ENCODE measurements at regions not wholly inside any gene's neighbourhood (a gene's known extent, or its start where the extent isn't known, plus 50 kb on each side); places are given as distances from the start of the nearest gene placed in this dataset.
A peak's percentile ranks its signal among the peaks of the same experiment; 100 is the strongest.
"Not testable (repeated sequence)": the region's sequence is repeated elsewhere in the genome, so short reads cannot be mapped to it uniquely, and the experiment has no call there.

DNA sequence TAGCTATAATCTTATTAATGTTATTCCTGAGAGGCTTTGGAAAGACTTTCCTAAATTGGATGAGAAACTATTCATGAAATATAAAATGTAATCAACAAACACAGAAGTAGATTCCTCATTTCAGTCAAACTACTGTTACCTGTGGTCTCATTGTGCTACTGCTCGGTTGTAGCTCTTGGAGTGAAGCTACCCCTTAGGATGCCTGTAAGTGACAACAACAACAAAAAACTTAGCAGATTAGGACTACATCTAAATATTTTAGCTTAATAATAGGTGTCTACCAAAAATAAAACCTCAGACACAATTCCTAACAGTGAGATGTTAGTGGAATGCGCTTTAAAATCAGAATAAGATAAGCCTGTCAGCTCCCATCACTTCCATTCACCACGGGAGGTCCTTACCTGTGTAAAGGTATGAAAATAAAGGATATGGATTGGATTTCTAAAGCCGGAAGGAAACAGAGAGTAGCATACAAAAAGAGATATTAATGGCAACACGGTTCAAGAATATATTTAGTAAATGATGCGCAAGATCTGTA is 369.2 kb downstream of the OSTF1 start:
- no peak for DNase-seq

DNA sequence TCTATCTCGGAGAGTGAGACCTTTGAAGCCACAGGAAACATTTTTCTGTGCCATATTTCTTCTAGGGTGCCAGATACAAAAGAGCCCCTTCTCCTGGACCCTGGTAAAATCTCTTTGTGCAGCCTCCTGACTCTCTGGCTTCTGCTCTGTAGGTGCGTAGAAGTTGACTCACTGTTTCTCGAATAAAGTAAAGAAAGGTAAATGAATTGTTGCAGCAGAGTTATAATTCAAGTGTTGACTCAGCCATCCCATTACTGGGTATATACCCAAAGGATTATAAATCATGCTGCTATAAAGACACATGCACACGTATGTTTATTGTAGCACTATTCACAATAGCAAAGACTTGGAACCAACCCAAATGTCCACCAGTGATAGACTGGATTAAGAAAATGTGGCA is 371.0 kb downstream of the OSTF1 start:
- not testable (repeated sequence) for DNase-seq

DNA sequence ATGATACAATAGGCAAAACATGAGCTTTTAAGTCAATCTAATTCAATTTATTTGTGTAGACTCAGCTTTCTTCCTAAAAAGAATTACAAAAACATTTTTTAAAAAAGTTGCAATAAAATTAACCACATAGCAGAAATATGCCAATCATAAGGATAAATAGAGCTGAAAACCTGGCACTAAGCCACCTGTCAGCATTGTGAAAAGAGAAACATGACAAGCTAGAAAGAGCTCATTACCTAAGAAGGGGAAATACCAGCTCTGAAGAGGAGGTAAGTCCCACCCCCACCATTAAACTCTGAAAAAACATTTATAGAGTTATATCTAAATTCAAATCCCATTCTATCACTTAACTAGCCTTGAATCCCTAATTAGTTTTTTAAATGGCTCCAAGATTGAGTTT is 372.9 kb downstream of the OSTF1 start:
- no peak for DNase-seq

DNA sequence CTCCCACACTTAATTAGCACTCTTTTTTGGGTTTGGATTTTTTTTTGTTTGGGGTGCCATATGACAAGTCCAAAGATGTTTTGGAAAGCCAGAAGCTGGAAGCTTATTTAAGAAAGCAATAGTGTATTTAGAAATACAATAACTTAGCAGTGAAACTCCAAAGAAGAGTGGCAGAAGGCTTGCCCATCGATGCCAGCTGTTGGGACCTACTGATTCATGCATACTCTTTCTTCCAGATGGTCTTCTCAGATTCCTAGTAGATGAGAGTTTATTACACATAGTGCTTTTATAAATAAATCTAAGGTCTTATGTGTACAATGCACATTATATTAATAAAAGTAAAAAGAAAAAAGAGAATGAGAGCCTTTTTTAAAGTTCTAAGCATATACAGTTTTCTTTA is 374.6 kb downstream of the OSTF1 start:
- DNase-seq: no peak

DNA sequence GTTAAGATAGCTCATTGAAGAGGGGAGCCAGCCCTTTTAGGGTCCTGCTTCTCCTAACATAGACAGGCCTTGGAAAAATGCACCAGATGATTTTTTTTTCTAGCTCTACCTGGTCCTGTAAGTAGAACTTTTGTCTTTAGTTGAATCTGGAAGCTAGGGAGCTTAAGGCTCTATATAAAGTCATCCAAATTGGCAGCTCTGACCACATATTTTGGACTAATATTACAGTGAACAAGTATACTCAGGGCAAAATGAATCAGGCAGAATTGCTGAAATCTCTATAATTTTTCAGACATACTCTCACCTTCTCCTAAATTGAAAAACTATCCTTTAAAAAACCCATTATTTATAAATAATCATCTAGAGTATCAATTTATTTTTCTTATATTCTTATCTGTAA is 375.6 kb downstream of the OSTF1 start:
- DNase-seq: no peak

DNA sequence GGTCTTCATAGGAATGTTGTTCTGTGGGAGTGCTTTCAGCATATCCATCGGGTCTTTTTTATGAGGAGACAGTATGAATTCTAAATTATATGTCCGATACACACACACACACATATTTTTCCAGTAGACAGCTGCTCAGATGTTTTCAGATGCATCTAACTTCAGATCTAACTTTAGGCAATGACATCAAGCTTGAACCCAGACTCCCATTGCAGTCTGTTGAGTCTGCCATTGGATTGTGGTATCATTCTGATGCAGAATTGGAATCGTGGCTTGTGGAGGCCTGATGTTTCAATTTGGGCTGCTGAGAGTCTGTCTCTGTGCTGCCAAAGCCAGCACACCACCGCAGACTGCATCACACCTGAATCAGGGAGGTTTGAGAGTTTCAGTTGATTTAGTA is 376.4 kb downstream of the OSTF1 start:
- no peak for DNase-seq

DNA sequence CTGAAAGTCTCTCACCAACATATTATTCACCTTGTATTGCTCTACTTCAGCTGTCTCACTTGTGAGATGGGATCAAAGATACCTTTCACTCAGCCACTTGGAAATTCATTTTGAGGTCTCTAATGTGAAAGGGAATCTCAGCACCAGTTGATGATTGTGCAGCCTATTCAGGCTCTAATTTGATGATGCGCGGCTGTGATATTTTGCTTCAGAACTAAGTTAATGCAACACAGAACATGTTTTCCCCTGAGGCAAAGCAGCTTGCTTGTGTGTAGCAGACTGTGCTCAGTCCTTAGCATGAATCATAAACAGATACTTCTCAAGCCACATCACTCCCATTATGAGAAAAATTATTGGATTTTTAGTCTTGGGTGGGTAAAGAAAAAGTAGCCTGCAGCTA is 378.8 kb downstream of the OSTF1 start:
- DNase-seq: no peak

DNA sequence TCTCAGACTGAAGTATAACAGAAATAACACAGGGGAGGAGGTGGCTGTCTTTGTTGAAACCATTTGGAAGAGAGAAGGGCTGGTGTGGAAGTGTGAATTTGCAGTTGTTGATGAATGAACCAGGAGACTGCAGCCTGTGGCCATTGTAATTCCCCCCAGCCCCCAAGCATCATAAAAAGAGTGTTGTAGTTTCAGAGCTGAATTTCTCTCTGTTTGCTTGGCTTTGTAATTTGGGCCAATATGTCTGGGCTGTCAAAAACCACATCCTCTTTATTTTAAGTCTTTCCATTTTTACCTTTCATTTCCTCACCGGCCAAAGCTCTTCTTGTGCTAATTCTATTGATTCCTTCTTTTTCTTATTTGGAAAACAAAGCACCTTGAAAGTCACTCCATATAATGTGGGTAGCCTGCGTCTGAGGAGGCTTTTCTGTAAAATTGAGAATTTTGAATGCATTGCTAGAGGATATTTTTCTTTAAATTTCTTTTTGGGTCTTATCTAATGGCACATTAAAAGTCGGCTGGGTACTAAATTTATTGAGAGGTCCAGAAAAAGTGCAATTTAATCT is 383.3 kb downstream of the OSTF1 start:
- DNase-seq: no peak

DNA sequence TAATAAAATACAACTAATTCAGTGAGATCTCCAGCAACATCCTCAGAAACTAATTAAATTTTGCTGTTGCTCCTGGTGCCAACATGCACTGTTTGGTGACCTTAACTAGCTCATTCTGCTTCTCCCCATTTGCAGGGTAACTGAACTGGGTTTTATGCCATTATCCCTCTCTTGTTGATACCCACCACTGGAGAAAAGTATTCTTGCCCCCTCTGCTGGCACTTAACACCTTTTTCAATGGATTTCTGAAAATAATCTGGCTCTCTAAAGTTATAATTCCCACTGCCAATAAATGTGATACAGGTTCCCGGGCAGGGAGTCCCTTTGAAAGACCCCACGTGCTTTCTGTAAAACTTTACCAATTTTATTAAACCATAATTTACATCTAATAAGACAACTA is 394.3 kb downstream of the OSTF1 start:
- DNase-seq: no peak

DNA sequence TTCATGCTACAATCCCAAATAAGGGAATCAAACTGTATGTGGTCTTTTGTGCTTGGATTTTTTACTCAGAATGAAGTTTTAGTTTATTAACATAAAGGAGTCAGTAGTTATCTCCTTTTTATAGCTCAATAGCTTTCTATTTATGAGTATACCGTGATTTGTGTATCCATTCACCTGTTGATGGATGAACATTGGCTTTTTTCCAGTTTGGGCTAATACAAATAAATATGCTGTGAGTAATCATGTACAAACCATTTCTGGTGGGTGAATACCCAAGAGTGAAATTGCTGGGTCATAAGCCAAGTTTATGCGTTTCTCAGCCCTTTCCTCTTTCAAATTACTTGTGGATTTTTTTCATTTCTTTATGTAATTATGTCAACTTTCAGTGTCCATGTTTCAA is 395.3 kb downstream of the OSTF1 start:
- DNase-seq: no peak

DNA sequence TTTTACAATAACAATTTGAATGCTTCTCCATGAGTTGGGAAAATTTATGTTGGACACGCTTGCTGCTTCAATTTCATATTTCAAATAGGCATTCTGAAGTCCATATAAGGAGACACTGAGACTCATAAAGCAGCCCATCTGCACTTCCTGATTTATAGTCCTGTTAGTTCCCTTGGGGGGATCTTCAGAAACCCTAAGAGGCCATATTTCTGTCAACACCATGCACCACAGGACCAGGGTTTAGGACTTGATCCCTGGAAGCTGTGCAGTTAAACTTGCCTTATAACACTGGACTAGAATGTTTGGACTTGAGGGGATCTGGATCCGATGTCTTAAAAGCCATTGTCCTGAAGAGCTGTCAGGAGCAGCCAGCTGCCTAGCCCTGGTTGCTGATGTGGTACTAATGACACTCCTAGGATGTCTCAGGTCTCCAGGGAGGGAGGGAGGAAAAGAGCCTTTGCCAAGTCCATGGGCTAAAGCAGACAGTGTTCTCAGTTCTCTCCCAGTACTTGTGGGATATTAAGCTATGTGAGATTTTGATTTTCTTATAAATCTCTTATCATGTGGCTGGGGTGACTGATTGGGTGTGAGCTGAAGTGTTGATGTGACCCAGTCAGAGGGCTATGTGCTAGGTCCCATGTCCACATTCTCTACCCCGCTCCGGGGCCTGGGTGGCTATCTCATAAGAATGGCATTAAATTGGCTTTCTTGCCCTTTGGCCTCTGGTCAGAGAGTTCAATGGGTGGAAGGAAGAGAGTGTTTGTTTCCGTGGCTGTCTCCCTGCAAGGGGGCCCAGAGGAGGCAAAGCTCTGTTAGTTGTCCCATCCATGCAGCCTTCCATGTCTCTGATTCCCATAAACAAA is 399.8 kb downstream of the OSTF1 start:
- DNase-seq: no peak

DNA sequence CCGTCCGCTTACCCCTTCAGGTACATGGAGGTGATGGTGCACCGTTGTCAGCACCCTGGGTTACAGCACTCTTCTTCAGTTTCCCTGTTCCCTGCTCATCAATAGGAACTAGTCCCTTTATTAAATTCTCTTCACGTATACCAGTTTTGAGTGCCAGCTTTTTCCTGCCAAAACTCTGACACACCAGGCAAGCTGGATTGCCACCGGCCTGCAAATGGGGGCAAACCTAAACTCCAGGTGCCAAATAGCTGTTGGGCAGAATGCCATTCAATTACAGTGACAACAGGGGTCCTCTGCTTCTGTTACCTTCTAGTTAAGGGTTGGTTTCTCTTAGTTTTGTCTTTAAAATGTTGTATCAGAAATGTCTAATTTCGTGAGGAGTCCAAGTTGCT is 400.4 kb downstream of the OSTF1 start:
- no peak for DNase-seq

DNA sequence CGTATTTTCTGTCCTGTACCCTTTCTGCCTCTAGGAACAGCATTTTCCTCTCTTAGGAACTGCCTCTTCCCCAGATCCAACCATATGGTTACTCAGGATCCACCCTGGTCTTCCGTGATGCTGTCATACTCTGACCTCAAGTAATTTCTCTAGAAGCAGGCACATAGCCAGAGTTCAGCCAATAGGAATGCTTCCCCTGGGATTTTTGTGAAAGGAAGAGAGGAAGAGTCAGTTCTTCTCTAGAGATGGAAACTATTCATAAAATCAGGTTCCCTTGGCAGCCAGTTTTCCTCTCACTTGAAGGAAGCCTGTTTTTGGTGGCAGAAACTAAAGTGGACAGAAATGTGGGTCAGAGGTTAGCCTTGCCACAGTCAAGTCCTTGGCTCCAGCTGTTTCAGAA is 400.1 kb upstream of the PCSK5 start:
- DNase-seq: no peak

DNA sequence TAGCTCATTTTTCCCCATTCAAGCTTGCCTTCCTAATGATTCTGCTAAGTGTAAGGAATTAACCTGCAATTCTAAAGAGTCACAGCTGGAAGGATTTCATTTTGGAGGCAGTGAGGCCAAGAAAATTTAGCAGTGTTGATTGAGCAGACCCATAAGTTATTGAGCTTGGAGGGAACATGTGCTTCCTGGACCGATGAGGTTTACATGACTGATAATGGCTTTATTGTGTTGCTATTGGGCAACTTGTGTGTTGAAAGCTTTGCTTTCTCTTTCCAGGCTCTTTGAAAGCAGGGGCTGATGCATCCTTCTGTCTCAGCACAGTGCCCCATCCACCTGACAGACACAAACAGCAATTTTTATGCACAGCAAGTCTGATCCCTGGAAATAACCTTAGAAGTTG is 398.9 kb upstream of the PCSK5 start:
- DNase-seq: no peak

DNA sequence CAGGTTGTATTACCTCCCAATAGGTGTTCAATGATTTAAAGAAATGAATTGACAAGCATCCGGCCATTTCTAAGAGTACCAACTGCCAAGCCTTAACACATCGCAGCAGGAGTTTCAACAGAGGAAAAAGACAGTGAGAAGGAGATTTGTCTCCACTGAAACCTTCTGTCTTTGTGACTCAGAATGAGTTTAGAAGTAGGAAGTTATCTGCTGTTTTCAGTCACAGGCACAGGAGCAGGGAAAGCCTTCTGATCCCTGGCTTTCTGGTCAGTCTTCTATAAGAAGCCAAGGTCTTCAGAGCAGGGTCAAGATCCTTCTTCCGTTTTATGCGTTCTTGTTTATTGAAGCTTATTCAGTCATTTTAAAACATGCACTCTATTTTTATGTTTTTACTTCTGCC is 390.7 kb upstream of the PCSK5 start:
- DNase-seq: no peak

DNA sequence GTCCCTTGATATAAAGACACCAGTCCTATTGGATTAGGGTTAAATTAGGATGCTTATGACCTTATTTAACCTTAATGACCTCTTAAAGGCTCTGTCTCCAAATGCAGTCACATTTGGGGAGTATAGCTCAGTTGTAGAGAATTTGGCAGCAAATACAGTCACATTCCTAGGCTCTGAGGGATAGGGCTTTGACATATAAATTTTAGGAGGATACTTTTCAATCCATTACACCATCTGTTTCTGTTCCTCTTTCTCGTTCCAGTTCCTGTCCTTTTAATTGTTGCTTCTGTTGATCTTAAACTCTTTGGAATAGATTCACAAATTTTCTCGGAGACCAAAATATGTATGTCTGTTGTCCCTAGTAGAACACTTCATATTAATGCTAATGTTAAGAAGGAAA is 390.0 kb upstream of the PCSK5 start:
- no peak for DNase-seq

DNA sequence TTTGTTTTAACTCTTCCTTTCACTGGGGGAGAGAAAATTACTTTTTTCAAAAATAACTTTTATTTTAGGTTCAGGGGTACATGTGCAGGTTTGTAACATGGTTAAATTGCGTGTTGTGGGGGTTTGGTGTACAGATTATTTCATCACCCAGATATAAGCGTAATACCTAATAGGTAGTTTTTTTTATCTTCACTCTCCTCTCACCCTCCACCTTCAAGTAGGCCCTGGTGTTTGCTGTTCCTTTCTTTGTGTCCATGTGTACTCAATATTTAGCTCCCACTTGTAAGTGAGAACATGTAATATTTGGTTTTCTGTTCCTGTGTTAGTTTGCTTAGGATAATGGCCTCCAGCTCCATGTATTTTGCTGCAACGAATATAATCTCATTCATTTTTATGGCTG is 389.5 kb upstream of the PCSK5 start:
- DNase-seq: not testable (repeated sequence)

DNA sequence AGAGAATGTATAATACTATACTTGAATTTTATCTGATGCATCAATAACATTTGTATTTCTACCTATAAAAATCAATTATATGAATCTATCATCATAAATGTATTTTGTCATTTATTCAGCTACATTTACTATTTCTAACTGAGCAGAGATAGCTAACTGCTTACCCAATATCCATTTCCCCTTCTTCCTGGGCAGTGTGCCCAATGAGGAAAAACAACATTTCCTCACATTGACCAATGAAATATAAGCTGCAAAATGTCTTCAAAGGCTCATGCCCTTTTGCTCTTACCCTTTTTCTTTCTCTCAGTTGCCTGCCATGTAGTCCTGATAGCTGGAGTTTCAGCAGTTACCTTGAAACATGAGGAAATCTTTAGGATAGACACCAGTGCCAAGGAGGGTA is 385.8 kb upstream of the PCSK5 start:
- no peak for DNase-seq

DNA sequence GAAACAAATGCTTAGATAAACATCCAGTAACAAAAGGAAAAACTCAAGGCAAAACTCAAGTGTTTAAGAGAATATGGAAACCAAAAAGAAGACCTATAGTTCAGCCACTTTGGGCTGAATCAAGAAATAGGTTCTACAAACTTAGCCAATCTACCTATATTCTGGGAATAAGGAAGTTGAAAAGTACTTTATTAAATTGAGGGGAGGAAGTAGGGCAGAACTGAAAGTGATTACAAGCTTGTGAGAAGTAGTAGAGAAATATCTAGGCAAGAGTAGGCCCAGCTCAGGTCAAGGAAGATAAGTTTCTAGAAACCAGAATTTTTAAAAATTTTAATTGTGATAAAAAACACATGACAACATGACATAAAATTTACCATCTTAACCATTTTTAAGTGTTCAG is 384.8 kb upstream of the PCSK5 start:
- DNase-seq: no peak

DNA sequence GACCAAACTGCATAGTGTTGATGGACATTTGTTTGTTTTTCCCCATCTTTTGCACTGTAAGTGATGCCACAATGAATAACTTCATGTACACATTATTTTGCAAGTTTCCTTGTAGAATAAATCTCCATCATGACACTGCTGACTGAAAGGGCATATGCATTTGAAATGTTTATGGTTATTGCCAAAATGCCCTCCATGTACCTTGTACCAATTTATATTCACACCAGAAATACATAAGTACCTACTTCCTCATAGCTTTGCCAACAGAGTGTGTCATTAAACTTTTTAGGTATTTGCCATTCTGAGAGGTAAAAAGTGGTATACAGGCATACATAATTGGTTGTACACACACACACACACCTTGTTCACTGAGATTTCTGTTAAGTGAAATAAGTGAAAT is 361.0 kb upstream of the PCSK5 start:
- DNase-seq: no peak

DNA sequence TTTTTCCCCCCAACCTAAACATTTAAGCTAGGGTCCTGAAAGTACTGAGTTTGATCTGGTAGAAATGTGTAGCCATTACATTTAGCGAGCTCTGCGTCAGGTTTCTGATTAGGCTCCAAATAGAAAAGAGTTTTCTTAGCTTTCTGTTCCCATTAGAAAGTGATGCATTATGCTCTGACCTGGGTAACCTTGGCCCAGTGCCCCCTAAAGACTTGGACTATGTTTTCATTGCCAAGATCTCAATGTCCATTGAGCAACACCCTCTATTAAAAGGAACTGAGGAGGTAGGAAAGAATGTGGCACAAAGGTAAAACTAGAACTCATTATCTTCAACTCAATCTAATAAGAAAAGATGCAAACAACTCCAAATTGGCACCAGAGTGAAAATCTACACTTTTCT is 358.9 kb upstream of the PCSK5 start:
- no peak for DNase-seq

DNA sequence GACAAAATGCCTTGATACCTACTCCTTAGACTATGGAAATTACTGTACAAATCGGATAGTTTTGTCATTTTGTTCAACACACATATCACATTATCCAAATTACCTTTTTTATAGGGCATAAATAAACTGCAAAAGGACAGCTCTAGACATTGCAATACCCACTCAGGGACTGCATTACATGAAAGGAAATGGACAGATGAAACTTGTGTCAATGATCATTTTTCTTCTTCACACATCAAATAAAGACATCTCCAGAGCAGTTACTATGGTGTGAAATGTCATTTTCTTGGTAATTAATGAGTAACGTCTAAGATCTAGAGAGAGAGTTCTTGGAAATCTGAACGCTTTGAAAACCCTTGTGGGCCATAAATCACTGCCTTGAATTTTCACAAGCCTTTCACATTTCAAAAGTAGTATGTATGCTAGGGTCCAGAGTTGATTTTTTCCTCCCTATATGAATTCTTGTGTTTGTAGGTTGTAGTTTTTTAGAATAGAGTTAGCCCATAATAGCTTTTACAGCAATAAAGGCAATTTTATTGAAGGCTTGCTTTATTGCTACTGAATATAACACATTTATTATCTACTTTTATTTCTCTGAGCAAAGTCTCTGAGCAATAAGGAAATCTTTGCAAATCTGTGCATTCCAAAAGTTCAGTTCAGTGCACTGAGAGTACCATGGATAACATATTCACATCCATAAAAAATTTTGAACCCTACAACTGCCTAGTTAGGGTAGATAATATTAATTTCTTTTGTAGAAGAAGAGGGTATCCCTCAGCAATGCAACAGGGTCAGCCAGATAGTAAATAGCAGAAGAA is 358.0 kb upstream of the PCSK5 start:
- DNase-seq: no peak

DNA sequence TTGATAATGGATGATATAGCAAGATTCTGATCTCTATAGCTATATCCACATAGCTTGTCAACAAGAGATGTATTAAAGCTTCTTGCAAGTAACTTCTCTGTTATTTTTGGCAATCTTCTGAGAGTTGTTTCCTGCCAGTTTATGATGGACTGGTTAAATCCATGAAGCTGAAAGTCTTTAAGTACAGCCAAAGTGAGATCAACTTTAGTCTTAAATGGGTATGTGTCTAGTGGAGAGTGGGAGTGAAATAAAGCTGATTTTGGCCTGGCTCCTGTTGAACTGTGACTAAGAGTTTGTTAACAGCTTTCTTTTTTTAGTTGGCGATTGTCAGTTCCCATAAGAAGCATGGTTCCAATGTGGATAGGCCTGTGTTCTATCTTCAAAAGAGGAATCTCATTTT is 350.9 kb upstream of the PCSK5 start:
- DNase-seq: peak; percentile 9
